IMR-90 (cell line): ENCODE measurements at regions not wholly inside any gene's neighbourhood (a gene's known extent, or its start where the extent isn't known, plus 50 kb on each side); places are given as distances from the start of the nearest gene placed in this dataset.

Source experiments
- ATAC-seq: fragments of 200-7000 bp; cut with Tn5 transposase; 2 replicates; pipeline ENCODE4 v1.9.1; 2020; ENCODE audit warnings: low read depth, mild to moderate bottlenecking, moderate library complexity
- BruUV-seq: library from RNA; stranded (reverse); fragments of 400-500 nt; replicated peaks from 2 replicates; lab custom pipeline; 2021; lab: Mats Ljungman, UMichigan
- CTCF ChIA-PET: fragments of 300-600 bp; formaldehyde crosslinking; extraction: SDS; loops from one replicate; lab custom pipeline; 2021; ENCODE audit warnings: antibody characterized with exemption; lab: Yijun Ruan, JAX
- POLR2A ChIA-PET: fragments of 300-600 bp; sonication (Branson Sonifier 250); formaldehyde crosslinking; loops from one replicate; lab custom pipeline; 2022; ENCODE audit warnings: antibody characterized with exemption; ENCODE audit not compliant: unreplicated experiment; lab: Charles Lee
- DNase-seq: peaks from one replicate; pipeline ENCODE4 v3.0.0; 2013
- H2AFZ ChIP-seq: replicated peaks from 2 replicates; pipeline ENCODE3; 2013; ENCODE audit warnings: low read length, mild to moderate bottlenecking; ENCODE audit not compliant: poor library complexity
- H2AK5ac ChIP-seq: 2 replicates; pipeline ENCODE4 v1.6.1; 2013; ENCODE audit warnings: low read depth, low read length, inconsistent platforms
- H2AK9ac ChIP-seq: replicated peaks from 2 replicates; pipeline ENCODE3; 2013; ENCODE audit warnings: mild to moderate bottlenecking, low read depth, low read length, moderate library complexity; ENCODE audit not compliant: poor library complexity
- H2BK120ac ChIP-seq: 2 replicates; pipeline ENCODE4 v1.6.1; 2013; ENCODE audit warnings: low read depth, low read length, inconsistent platforms
- H2BK15ac ChIP-seq: 3 replicates; pipeline ENCODE4 v1.6.1; 2013; ENCODE audit warnings: low read depth, low read length, inconsistent platforms
- H2BK20ac ChIP-seq: 2 replicates; pipeline ENCODE4 v1.6.1; 2013; ENCODE audit warnings: low read depth, mild to moderate bottlenecking, inconsistent platforms, low read length, moderate library complexity
- H2BK5ac ChIP-seq: 2 replicates; pipeline ENCODE4 v1.6.1; 2013; ENCODE audit warnings: mild to moderate bottlenecking, low read depth, low read length, inconsistent platforms; ENCODE audit not compliant: poor library complexity, severe bottlenecking
- H3K14ac ChIP-seq: replicated peaks from 2 replicates; pipeline ENCODE4 v1.6.1; 2013; ENCODE audit warnings: low read depth, low read length, inconsistent platforms
- H3K18ac ChIP-seq: 2 replicates; pipeline ENCODE4 v1.6.1; 2013; ENCODE audit warnings: low read depth, low read length, control low read depth
- H3K23ac ChIP-seq: 2 replicates; pipeline ENCODE4 v1.6.1; 2013; ENCODE audit warnings: low read depth, low read length, inconsistent platforms
- H3K27ac ChIP-seq: 2 replicates; pipeline ENCODE4 v1.5.1; 2013; ENCODE audit warnings: mild to moderate bottlenecking, control low read depth, low read length; ENCODE audit not compliant: insufficient read depth
- H3K27me3 ChIP-seq: 2 replicates; pipeline ENCODE4 v1.6.1; 2013; ENCODE audit warnings: low read length; ENCODE audit not compliant: control insufficient read depth, insufficient read depth
- H3K36me3 ChIP-seq: 2 replicates; pipeline ENCODE4 v1.6.1; 2013; ENCODE audit warnings: low read length, mixed read lengths; ENCODE audit not compliant: control insufficient read depth, insufficient read depth
- H3K4ac ChIP-seq: 2 replicates; pipeline ENCODE4 v1.6.1; 2013; ENCODE audit warnings: low read depth, low read length, inconsistent platforms
- H3K4me1 ChIP-seq: 2 replicates; pipeline ENCODE4 v1.6.1; 2013; ENCODE audit warnings: low read length, mixed read lengths; ENCODE audit not compliant: control insufficient read depth, insufficient read depth
- H3K4me2 ChIP-seq: 2 replicates; pipeline ENCODE4 v1.6.1; 2013; ENCODE audit warnings: low read depth, mild to moderate bottlenecking, control low read depth, low read length, moderate library complexity
- H3K4me3 ChIP-seq: 2 replicates; pipeline ENCODE4 v1.5.1; 2013; ENCODE audit warnings: low read depth, mild to moderate bottlenecking, control low read depth, low read length, moderate library complexity; ENCODE audit not compliant: insufficient read depth
- H3K56ac ChIP-seq: 2 replicates; pipeline ENCODE4 v1.6.1; 2013; ENCODE audit warnings: low read length, inconsistent platforms; ENCODE audit not compliant: insufficient read depth; ENCODE audit errors: extremely low read depth
- H3K79me1 ChIP-seq, 2 experiments: 2 replicates each; pipeline ENCODE4 v1.6.1; 2013; ENCODE audit warnings: low read length in 2 of 2, inconsistent platforms in 1 of 2, low read depth in 1 of 2
- H3K9ac ChIP-seq: 2 replicates; pipeline ENCODE4 v1.6.1; 2013; ENCODE audit warnings: low read depth, low read length, control low read depth
- H3K9me1 ChIP-seq: 2 replicates; pipeline ENCODE4 v1.6.1; 2013; ENCODE audit warnings: low read length, inconsistent platforms; ENCODE audit not compliant: insufficient read depth
- H3K9me3 ChIP-seq: 2 replicates; pipeline ENCODE4 v1.6.1; 2013; ENCODE audit warnings: low read length; ENCODE audit not compliant: control insufficient read depth, insufficient read depth
- H4K20me1 ChIP-seq: 2 replicates; pipeline ENCODE4 v1.6.1; 2013; ENCODE audit warnings: low read length, inconsistent platforms; ENCODE audit not compliant: insufficient read depth
- H4K5ac ChIP-seq: 2 replicates; pipeline ENCODE4 v1.6.1; 2013; ENCODE audit warnings: mild to moderate bottlenecking, low read depth, low read length, control low read depth
- H4K8ac ChIP-seq, 2 experiments: 2 replicates each; pipeline ENCODE4 v1.6.1; 2013; ENCODE audit warnings: low read depth in 2 of 2, low read length in 2 of 2, control low read depth in 1 of 2, inconsistent platforms in 1 of 2
- H4K91ac ChIP-seq: 2 replicates; pipeline ENCODE4 v1.6.1; 2013; ENCODE audit warnings: low read depth, low read length, inconsistent platforms; ENCODE audit not compliant: insufficient read depth
- CEBPB ChIP-seq: IDR thresholded peaks from 2 replicates; pipeline ENCODE4 v1.6.1; 2012; ENCODE audit warnings: low read depth, low read length, improper control_type of control experiment
- FOS ChIP-seq: fragments of 150-350 bp; IDR thresholded peaks from 2 replicates; pipeline ENCODE4 v1.6.1; 2016; ENCODE audit warnings: low read depth, low read length
- RAD21 ChIP-seq: IDR thresholded peaks from 2 replicates; pipeline ENCODE4 v1.6.1; 2012; ENCODE audit warnings: low read length, improper control_type of control experiment
- RFX5 ChIP-seq: IDR thresholded peaks from 2 replicates; pipeline ENCODE4 v1.8.0; 2012; ENCODE audit warnings: low read depth, mild to moderate bottlenecking, low read length, moderate library complexity
- SMC3 ChIP-seq: fragments of 150-350 bp; IDR thresholded peaks from 2 replicates; pipeline ENCODE4 v1.6.1; 2016; ENCODE audit warnings: low read depth, mild to moderate bottlenecking, antibody characterized with exemption, low read length, moderate library complexity
- USF2 ChIP-seq: fragments of 150-350 bp; IDR thresholded peaks from 2 replicates; pipeline ENCODE4 v1.6.1; 2017; ENCODE audit warnings: mild to moderate bottlenecking, antibody characterized with exemption, low read length, low read depth
- WGBS, 2 experiments: methylation state at CpG; one replicate each; pipeline versions ENCODE4 v1.1.5 to v1.1.7; 2013; ENCODE audit warnings: missing lambda C conversion rate in 2 of 2; ENCODE audit not compliant: insufficient read length in 1 of 2; ENCODE audit errors: extremely low coverage in 2 of 2; 5-methylcytosine and 5-hydroxymethylcytosine counted together
- dilution Hi-C: fragments of 300-500 bp; cut with HindIII; formaldehyde crosslinking; loops from one replicate; pipeline ENCODE4 v1.14.3; 2018; ENCODE audit warnings: low sequenced_read_pairs; ENCODE audit not compliant: unreplicated experiment
- in situ Hi-C: fragments of 300-500 bp; cut with MboI; formaldehyde crosslinking; loops from 3 replicates; pipeline ENCODE4 v1.14.3; 2019; ENCODE audit warnings: low sequenced_read_pairs, inconsistent platforms, mixed read lengths
- intact Hi-C: fragments of 100-400 bp; cut with micrococcal nuclease; formaldehyde crosslinking; loops from 2 replicates; pipeline ENCODE4 v1.10.0; 2022

- ChIA-PET POLR2A (no interaction called here), CTCF (no interaction called here)
- Histone ChIP-seq H2BK120ac (no peak overlapping the region), H2BK20ac (no peak overlapping the region), H3K79me1 (no peaks in the 10 kb centered on the region), H3K4me1 (no peaks in the 10 kb centered on the region), H3K36me3 (no peaks in the 10 kb centered on the region), H3K4me3 (no peak overlapping the region), H3K4me2 (no peak overlapping the region), H2AFZ (no peak overlapping the region), H3K27ac (no peak overlapping the region), H4K8ac (no peak overlapping the region), H3K27me3 (no peaks in the 10 kb centered on the region; the same call in 1 of the 2 replicates), H2BK15ac (no peak overlapping the region), H4K91ac (no peak overlapping the region), H3K18ac (no peak overlapping the region), H3K4ac (no peak overlapping the region), H3K9me1 (no peaks in the 10 kb centered on the region), H3K23ac (no peak overlapping the region), H2AK5ac (no peak overlapping the region), H3K9ac (no peak overlapping the region), H4K20me1 (no peaks in the 10 kb centered on the region), H2BK5ac (no peak overlapping the region), H2AK9ac (no peak overlapping the region), H3K9me3 (peaks cover 22% of the 10 kb centered on the region), H3K14ac (no peak overlapping the region), H4K5ac (no peak overlapping the region), H3K56ac (no peak overlapping the region)
- TF ChIP-seq CEBPB (no peak), RFX5 (no peak), RAD21 (no peak), FOS (no peak), USF2 (no peak), SMC3 (no peak)
- DNase-seq (no peak), ATAC-seq (no peak)
- dilution Hi-C loops (no loop called here), in situ Hi-C loops (no loop called here), intact Hi-C loops (no loop called here)
- no CpG with 5 or more reads among the region's 2 CpGs for WGBS, 2 experiments
- BruUV-seq: no TSS peak
These were observed 80.1 kb upstream of the PTGFR start for GRCh38 chr1:78410643-78411042.
